ENCODE measurements at regions not wholly inside any gene's neighbourhood (a gene's known extent, or its start where the extent isn't known, plus 50 kb on each side); places are given as distances from the start of the nearest gene placed in this dataset.

DNA sequence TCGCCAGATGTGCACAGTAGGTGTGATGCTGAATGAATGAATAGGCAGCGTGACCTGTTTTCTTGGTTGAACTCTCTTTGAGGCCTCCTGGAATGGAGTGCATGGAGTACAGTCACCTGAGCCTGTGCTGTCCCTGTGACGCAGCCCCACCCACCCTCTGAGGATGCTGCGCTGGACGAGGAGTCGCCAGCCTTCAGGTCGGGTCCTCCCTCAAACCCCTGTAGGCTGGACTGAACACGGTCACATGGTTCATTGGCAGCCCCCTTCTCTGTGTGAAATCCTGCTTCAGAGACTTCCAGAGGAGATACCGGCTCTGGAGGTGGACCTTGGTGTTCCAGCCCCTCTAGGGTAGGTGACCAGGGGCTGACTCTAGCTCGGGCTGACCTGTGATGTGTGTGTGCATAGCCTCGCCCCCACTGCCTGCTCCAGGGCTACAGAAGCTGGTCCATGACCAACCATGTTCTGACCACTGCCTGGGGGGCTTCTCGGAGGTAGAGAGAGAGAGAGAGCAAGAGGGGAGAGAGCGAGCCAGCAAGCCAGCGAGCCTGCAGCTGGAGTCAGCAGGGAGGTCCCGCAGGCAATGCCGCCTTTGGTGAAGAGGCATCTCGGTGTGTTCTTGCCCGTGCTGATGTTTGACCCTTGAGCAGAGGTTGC lies 158.0 kb upstream of the RTL1 start:
- no peak for DNase-seq (ENCODE audit: low read depth)
- H3K4me3 ChIP-seq (ENCODE audit: low read depth, low read length): no peak overlapping the region

DNA sequence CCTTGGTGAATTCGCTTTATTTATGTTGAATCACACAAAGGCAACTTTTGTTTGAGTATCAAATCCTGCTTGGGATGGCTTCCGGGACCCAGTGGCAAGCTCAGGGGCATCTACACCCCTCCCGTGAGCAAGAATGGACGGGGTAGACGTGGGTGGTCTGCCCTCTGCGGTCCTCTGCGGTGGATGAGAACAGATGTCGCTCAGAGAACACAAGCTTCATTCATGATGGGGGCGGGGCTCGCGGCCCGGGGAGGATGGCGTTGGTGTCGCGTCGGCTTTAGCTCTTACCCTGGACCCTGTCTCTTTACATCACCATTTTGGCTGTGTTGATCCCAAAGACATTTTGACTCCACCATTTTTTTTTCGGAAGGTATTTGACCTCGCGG lies 158.5 kb upstream of the RTL1 start:
- DNase-seq (ENCODE audit: low read depth): no peak
- H3K4me3 ChIP-seq (ENCODE audit: low read depth, low read length): no peak overlapping the region

DNA sequence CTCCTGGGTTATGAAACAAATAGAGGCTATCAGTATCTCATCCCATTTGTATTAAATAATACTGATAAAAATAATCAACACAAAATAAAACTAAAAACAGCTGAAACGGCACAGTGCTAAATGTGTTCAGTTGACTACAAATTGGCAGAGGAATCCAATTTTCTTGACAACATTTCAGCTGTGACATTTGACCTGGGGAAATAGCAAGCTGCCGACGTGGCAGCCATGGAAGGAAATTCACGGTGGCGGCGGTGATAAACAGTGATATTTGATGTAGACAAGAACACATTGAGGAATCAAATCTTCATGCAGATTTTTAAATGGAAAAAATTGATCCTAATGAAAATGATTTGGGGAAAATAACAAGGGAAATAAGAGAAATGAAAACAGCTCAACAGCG lies 159.1 kb upstream of the RTL1 start:
- no peak overlapping the region for H3K4me3 ChIP-seq (ENCODE audit: low read depth, low read length)
- DNase-seq (ENCODE audit: low read depth): no peak

DNA sequence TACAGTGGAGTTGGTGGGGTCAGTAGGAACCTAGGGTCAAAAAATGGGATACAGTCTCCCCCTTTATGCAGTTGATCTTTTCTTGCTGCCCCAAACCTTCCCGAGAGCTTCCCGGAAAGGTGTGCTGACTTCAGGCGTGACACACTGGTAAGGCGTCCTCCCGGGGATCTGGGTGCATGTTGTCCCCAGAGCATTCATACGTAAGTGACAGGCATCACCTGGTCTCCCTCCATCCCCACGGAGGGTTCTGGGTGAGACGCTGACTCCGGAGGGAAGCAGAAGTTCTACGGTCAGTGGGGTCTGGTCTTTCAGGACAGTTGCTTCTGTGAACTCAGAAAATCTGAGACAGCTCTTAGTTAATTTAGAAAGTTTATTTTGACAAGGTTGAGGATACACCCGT lies 159.6 kb upstream of the RTL1 start:
- no peak overlapping the region for H3K4me3 ChIP-seq (ENCODE audit: low read depth, low read length)
- DNase-seq (ENCODE audit: low read depth): no peak

DNA sequence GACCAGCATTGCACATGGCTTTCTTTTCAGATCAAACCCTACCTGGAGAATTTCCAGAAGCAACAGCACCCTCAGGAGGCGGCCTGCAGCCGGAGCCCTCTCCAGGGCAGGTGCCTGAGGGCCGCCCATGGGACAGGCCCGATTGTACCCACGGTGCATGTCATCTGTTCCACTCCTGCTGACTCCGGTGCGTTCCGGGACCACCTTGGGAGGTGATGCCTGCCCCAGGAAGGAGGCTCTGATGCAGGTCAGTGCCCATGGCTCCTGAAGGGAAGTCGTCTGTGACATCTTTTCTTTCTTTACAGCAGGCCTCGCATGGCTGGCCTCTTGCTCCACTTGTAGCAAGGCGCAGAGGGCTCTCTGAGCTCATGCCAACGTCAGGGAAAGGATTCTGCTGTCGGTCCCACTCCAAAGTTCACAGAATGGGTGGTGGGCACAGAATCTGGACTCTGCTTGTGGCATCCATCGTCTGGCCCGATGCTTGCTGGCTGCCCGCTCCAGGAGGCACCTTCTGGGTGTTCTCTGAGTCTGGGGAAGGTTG lies 160.7 kb upstream of the RTL1 start:
- H3K4me3 ChIP-seq (ENCODE audit: low read depth, low read length): no peak overlapping the region
- no peak for DNase-seq (ENCODE audit: low read depth)

DNA sequence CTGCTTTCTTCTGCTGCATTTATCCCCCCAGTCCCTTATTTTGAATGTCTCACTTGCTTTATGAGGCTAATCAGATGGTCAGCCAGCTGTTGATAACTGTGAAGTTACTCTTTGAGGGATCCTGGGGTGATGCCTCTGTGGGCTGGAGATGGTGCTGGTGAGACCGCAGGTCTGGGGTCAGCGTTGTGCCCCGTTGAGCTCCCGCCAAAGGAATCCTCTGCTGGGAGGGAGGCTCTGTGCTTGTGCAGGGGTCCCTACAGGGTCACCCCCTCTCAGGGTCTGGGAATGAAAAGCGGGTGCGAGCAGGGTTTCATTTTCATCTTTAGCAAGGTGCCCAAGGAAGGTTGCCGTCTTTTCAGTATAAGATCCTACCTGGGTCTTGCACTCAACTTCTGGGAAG lies 161.2 kb upstream of the RTL1 start:
- H3K4me3 ChIP-seq (ENCODE audit: low read depth, low read length): no peak overlapping the region
- DNase-seq (ENCODE audit: low read depth): no peak

DNA sequence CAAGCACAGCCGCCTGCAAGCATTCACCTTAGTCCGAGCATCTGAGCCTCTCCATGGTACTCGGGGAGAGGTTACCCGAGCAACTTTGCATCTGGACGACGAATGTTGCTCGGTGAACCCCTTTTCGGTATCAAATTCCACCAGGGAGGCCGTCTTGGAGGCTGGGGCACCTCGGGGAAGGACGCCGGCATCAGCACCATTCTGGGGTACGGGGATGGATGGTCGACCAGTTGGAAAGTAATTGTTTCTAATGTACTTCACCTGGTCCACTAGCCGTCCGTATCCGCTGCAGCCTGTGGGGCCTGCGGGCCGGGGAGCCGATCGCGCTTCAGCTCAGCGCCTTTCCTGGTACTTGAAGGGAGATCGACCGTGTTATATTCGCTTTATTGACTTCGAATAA lies 161.7 kb upstream of the RTL1 start:
- H3K4me3 ChIP-seq (ENCODE audit: low read depth, low read length): no peak overlapping the region

DNA sequence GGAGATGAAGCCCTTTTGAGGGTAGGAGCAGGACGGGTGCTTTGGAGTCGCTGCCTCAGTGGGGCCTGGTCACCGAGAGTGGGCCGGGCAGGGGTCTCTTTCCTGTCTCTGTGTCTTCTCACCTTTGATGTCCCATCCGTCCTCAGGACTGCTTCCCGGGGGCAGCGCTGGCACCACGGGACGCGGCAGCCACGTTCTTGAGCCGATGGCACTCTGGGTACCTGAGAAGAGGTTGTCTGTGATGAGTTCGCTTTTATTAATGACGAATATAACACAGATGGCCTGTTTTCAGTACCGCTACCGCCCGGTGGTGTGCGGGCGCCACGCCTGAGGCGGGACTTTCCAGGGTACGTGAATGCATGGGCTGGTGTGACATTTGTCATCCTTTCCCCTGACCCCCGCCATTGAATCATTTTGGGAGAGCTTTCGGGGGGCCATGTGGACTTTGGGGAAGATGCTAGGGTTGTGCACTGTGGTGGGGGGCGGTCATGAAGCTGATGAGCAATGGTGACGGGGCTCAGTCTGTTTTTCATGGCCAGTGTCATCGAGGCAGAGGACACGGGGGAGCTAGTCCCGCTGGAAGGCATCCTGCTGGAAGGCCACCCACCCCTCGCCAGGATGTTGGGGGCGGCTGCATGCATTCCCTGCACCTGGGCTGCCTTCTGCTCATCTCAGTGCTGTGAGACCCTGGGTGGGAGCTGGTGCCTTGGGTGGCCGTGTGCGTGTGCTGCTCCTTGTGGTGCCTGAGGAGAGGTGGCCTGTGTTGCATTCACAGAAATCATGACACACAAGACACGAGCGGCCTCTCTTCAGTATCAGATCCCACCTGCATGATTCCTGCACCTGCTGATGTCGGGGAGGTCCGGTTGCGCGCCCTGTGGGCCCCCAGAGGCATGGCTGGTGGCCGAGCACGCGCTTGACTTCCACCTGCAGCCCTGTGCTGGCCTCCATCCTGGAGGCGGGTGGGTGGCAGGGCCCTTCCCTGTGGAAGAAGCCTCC lies 162.5 kb upstream of the RTL1 start:
- DNase-seq (ENCODE audit: low read depth): no peak
- H3K4me3 ChIP-seq (ENCODE audit: low read depth, low read length): no peak overlapping the region

More for the DNA sequence above, 161.7 kb upstream of the RTL1 start:
- no peak for DNase-seq (ENCODE audit: low read depth)

DNA sequence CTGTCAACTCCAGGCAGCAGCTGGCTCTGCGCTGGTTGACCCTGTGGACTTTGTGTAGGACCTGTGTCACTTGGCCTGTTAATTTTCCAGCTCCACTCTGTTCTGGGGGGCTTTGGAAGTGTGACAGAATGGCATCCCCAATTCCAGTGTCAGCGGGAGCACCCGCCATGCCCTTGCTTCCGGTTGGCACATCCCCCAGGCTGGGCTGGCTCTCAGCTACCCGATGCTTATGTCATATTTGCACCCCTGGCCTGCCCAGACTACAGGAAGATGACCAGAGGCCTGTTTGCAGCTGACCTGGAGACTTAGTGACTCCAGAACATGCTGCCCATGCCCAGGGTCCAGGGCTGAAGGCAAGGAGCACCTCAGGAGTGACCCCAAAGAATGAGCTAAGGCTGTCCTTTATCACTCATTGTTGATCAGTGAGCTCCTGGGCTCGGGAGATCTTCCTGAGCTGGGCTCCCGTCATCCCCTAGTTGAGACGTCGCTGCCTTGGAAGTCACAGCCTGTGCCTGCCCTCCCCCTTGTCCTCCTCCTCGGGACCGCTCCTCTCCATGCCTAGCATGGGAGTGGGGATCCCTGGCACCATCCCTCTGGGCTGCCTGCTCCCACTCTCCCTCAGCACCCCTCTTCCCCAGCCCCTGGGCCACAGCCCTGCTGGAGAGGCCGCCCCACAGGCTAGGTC lies 163.4 kb upstream of the RTL1 start:
- H3K4me3 ChIP-seq (ENCODE audit: low read depth, low read length): no peak overlapping the region
- DNase-seq (ENCODE audit: low read depth): no peak

DNA sequence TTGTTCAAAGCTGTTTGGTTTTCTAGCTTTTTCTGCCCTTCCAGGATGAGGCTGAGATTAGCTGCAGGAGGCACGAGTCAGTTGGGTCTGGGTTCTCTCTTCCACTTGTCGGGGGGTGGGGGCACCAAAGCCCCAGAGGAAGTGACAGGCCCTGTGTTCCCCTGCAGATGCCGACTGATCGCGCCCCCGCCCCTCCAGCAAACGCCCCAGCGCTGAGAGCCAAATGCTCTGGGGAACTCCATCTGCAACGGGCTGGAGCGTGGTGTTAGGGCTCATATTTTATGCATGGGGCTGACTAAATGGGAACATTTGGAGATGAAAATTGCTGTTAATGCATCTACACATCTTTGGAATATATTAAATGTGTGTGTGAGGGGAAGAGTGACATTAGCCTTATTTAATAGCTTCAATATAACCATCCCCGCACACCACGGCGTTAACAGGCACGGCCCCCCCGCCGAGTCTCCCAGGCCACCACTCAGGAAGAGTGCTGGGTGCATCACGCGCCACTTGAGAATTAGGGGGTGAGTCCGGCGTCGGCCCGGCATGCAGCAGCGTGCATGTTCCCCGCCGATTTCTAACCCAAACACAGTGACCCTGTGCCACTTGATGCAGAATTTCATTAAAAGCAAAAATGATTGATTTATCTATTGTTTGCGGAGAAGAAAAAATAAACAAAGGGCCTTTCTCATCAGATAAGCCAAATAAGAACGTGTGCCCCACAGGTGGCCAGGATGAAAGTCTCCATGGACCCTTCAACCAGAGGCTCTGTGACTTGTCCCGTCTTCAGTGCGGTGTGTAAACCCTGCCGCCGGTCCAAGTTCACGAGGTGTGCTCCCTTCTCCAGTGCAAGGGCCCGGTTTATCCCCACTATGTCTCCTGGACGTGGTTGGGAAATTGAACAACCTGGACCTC lies 165.0 kb upstream of the RTL1 start:
- DNase-seq (ENCODE audit: low read depth): no peak
- H3K4me3 ChIP-seq (ENCODE audit: low read depth, low read length): no peak overlapping the region

DNA sequence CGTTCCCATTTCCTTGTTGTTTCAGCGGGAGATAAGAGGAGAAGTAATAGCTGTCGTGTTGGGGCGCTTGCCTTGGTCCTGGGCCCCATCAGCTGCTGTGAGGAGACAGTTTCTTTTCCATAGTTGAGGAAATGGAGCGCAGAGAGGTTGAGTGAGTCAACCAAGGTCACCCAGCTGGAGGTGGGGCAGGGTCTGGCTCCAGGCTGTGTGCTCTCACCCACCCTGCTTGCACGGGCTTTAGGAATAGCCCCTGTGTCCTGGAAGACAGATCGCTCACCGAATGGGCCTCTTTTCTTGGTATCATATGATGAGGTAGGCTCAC lies 165.7 kb upstream of the RTL1 start:
- DNase-seq (ENCODE audit: low read depth): no peak

DNA sequence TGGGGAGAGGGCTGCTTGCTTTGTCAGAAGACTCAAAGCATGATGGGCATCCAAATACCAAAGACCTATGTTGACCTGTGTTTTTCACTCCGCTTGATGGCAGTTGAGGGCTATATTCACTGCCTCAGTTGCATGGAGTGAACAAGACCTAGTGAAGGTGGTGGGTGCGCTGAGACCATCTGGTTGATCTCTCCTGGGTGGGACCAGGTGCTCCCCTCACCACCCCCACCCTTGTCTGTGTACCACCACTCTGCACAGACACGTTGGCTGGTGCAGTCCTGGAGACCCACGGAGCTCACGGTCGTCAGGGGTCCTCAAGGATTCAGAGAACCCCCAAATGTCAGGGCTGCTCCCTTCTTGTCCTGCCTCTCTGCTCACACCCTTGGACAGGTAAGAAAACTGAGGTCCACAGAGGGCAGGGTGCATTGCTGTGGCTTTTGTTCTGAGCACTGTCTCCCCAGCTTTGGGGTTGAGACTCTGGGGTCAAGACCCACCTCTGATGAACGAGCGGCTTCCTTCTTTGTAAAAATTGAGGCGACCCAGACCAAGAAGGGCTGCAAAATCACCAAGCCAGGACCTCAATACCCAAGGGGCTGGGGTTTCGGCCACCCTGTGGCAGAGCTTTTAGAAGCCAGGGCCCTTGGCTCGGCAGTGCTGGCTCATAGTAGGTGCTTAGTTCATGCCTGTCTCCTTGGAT lies 166.3 kb upstream of the RTL1 start:
- H3K4me3 ChIP-seq (ENCODE audit: low read depth, low read length): no peak overlapping the region
- DNase-seq (ENCODE audit: low read depth): no peak

More for the DNA sequence above, 165.7 kb upstream of the RTL1 start:
- no peak overlapping the region for H3K4me3 ChIP-seq (ENCODE audit: low read depth, low read length)

DNA sequence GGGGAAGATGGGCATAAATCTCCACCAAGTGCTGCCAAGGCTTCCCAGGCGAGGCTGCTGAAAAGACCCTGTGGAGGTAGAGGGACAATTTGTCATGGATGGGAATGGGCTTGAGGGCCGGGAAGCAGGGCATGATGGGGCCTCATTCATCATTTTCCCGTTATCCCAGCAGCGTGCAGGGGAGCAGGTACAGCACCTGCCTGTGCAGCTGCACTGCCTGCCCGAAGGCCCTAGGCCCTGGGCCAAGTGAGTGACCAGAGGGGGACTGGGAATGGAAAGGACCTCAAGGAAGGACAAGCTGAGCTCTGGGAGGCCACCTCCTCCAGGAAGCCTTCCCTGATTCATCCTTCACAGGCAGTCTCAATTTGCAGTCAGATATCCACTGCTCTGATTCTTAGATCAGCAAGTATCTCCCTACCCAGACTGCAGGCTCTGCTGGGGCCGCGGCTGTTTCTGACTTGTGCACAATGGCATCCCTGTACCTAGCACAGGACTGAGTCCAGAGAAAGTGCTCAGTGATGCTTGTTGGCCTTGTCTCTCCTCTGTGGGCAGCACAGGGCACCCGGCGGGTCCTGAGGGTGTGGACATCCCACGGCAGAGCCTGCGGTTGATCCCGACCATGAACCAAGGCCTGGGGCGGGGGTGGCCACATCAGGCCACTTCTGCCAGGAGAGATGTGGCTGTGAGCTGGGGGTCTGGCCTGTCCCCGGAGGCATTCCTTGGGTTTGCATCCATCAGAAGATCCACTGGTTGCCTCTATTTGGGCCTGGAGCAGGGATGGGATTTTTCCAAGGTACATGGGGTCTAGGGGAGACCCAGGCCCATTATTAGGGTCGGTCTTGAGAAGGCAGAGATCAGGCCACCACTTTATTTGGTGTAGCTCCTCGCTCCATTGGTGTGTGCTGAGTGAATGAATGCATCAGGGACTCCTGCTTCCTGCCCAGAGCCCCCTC lies 167.3 kb upstream of the RTL1 start:
- DNase-seq (ENCODE audit: low read depth): no peak
- no peak overlapping the region for H3K4me3 ChIP-seq (ENCODE audit: low read depth, low read length)

DNA sequence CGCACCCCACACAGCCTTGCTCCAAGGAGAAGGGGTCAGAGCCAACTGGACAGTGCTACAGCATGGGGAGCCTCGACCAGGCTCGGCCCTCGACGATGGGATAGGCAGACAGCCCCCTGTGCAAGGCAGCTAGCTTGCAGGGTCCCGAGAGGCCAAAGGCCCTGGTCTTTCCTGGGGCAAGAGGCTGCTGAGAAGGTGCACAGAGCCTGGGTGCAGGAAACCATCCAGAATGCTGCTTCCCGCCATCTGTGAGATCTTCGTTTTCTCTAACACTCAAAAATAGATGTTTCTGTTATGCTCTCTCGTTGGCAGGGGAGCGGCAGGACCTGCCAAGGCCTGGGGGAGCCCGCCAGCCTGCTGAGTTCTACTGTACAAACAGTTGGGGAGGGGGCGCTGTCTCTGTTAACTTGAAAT lies 168.0 kb upstream of the RTL1 start:
- no peak overlapping the region for H3K4me3 ChIP-seq (ENCODE audit: low read depth, low read length)
- no peak for DNase-seq (ENCODE audit: low read depth)

DNA sequence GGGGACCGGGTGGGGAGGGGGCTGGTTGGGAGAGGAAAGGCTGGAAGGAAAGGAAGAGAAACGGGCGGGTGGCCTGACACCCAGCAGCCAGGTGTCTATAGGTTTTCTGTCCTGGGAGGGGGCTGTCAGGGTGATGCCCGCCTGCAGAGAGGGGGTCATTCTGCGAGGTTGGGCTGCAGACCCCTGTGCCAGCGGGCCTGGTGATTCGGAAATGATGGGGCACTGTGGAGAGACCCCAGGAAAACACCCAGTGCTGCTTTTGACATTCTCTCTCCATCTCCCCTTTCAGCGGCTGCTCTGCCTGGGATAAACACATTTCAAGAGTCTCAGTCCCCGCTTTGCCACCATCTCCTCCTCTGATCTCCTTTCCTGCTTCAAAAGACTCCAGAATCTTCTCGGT lies 168.5 kb upstream of the RTL1 start:
- DNase-seq (ENCODE audit: low read depth): no peak

DNA sequence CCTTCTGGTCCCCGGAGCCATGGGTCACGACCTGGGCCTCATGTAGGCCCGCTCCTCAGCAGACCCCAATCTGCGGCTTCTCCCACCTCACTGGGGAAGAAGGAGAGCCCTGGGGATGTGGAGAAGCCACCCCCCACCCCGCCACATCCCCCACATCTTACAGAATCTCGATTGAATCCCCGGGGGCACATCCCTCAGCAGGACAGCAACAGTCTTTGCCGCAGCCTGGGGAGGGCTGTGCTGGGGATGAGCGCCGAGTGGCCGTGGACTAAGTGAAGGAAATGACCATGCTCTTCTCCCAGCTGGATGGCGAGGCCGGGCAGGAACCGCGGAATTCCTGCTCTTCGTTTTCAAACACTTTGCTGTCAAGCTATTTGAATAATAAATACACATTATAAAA lies 169.0 kb upstream of the RTL1 start:
- no peak for DNase-seq (ENCODE audit: low read depth)
- no peak overlapping the region for H3K4me3 ChIP-seq (ENCODE audit: low read depth, low read length)

More for the DNA sequence above, 168.5 kb upstream of the RTL1 start:
- no peak overlapping the region for H3K4me3 ChIP-seq (ENCODE audit: low read depth, low read length)

DNA sequence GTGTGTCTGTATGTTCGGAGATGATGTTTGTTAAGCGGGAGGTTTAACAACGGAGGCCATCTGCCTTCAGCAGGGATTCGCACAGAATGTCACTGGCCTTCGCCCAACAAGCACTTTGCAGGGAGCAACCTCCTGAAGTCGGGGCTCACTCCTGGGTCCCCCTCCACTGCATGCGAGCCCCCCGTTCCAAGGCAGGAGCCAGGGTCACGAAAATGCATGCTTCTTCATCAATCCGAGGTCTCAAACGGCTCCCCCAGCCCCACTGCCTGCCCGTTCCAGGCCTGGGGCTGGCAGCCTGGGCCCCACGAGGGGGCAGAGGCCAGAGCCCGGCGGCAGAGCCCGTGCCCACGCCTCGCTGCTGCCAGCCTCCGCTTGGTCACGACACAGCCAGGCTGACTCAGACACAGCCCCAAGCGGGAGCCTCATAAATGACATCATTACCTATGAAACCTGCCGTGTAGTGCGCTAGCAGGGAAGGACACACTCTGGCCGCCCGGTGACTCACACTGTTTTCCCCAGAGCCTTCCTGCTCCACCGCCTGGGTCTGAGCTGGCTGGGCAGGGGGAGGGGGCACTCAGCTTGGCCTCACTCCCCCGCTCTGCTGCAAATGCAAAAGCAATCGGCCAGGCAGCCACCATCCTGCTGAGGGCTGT lies 169.5 kb upstream of the RTL1 start:
- peak; percentile 93 for DNase-seq (ENCODE audit: low read depth)
- no peak overlapping the region for H3K4me3 ChIP-seq (ENCODE audit: low read depth, low read length)

Measured in skeletal muscle cell (primary cell).